GM03348 (cell line): ENCODE measurements at regions not wholly inside any gene's neighbourhood (a gene's known extent, or its start where the extent isn't known, plus 50 kb on each side); places are given as distances from the start of the nearest gene placed in this dataset.
A peak's percentile ranks its signal among the peaks of the same experiment; 100 is the strongest.
"Not testable (repeated sequence)": the region's sequence is repeated elsewhere in the genome, so short reads cannot be mapped to it uniquely, and the experiment has no call there.

Source experiments
- DNase-seq: peaks from one replicate; pipeline ENCODE4 v3.0.0; 2012; ENCODE audit warnings: low spot score

DNA sequence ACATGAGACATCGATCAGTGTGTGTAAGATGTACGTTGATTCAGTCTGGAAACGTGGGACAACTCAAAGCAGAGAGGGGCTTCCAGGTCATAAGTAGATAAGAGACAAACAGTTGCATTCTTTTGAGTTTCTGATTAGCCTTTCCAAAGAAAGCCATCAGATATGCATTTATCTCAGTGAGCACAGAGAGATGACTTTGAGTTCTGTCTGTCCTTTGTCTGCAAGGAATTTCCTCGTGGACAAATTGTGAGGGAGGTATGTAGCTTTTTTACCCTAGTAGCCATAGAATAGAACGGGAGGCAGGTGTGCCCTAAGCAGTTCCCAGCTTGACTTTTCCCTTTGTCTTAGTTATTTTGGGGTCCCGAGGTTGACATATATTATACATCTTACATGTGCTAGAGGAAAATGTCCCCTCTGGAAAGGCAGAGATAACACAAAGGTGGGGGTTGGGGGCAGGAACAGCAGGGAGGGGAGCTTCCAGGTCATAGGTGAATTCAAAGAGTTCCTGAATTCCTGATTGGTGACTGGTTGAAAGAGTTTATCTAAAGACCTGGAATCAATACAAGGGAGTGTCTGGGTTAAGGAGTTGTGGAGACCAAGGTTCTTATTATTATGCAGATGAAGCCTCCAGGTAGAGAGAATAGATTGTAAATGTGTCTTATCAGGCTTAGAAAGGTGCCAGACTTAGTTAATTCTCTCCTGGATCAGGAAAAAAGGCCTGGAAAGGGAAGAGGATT, 237.0 kb downstream of the NFATC2 start:
- no peak for DNase-seq

- DNase-seq: no peak
These were observed 238.5 kb downstream of the NFATC2 start for GRCh38 chr20:51303731-51304670.

DNA sequence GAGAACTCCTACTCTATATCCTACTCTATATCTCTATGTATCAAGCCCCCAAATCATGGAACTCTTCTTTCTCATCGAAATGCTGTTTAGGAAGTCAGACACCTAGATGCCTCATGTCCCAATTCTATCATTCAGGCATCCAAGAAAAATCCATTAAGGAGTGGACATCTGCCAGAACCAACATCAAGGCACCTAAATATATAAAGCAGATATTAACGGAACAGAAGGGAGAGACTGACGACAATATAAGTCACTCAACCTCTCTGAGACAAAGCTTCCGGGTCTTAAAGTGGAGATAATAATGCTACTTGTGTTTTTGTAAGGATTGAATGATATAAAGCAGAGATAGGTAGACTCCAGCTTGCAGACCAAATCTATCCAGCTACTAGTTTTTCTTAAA, 241.5 kb downstream of the NFATC2 start:
- DNase-seq: no peak

DNA sequence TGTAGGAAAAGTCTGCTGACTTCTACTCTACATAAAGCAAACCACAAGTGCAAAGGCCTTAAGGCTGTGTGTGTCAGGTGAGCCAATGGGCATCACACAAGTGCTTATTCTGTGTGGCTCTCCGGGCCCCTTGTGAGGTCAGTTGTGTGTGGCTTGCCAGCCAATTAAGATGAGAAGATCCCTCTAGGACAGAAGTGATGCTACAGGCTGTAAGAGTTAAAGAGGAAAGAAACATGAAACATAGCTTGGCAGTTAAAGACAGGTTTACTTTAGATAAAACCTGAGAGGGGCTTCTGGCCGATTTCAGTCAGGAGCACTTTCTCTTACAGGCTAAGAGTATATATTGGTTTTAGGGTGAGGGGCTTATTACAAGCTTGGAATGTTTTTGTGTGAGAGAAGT, 242.4 kb downstream of the NFATC2 start:
- no peak for DNase-seq

DNA sequence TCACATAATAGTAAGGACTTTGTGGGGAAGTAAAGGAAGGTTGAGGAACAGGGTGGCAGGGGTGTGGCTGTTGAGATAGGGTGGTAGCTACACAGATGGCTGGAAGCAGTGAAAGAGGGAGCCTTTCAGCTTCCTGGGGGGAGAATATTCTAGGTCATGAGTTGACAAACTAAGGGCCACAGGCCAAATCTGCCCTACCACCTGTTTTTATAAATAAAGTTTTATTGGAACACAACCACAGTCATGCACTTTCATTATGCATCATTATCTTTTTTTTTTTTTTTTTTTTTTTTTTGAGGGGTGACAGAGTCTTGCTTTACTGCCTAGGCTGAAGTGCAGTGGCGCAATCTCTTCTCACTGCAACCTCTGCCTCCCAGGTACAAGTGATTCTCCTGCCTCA, 243.1 kb downstream of the NFATC2 start:
- no peak for DNase-seq

- no peak for DNase-seq
These were observed 244.3 kb downstream of the NFATC2 start for GRCh38 chr20:51298141-51298749.

DNA sequence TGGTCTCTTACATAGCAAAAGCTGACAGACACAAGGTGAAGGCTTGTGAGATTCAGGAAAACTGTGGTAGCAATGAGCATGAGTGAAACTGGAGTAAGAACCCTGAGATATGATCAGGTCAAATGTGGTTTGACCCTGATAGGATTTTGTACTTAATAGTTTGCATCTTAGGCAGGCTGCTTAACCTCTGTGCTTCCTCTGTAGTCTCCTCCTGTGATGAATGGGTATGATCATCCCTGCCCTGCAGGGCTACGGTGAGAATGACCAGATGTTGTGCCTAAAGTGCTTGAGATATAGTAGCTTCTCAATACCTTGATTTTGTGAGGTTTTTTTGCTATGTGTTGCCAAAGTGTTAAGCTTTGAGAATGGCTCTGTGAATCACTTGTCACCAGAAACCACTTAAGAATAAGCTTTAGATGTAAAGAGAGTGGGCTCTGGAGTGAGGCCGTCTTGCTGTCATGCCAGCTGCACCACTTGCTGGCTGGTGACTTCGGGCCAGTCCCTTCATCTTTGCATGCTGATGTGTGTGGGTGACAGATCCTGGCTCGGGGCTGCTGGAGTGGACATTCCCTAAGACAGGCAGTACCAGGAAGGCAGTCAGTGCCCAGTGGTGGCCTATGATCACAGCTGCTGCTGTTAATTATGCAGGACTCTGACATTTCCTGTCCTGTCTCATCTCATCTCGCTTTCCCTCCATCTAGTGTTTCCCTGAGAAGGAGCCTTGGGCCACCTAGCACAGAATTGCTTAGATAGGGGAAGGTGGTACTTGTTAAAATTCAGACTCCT, 254.7 kb downstream of the NFATC2 start:
- DNase-seq: no peak

DNA sequence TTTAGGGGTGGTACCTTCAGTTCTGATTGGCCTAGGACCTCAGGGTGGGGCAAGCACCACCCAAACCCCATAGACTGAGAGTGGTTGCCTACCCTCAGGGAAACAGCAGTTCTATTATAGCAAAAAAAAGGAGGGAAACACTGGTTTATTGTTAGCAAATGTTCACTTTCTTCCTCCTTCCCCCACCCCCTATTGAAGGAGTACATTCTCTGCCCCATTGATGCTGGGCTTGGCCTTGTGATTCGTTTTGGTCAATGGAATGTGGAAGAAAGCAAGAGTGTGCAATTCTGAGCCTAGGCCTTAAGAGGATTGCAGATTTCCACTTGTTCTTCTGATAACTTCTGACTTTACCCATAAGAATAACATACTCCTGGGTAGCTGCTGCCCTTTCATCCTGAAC, 255.8 kb downstream of the NFATC2 start:
- DNase-seq: no peak

- DNase-seq: no peak
These were observed 256.8 kb downstream of the NFATC2 start for GRCh38 chr20:51285684-51286083.

- DNase-seq: no peak
These were observed 257.6 kb downstream of the NFATC2 start for GRCh38 chr20:51284871-51285270.

DNA sequence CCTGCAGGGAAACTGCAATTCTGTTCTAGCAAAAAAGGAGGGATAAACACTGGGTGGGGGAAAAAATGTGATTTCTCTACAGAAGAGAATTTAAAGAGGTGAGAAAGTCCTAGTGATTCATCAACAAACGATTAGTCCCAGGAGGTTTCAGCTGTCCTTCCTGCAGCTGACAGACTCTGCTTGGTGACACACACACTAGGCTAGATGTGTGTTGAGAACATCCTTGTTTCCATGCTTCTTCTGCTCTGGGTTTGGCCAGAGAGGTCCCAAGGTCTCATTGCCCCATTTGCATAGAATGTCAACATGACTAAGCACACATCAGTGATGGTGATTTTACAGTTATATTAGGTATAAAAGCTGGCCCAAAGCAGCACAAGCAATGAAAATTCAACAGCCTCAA, 258.3 kb downstream of the NFATC2 start:
- DNase-seq: no peak

DNA sequence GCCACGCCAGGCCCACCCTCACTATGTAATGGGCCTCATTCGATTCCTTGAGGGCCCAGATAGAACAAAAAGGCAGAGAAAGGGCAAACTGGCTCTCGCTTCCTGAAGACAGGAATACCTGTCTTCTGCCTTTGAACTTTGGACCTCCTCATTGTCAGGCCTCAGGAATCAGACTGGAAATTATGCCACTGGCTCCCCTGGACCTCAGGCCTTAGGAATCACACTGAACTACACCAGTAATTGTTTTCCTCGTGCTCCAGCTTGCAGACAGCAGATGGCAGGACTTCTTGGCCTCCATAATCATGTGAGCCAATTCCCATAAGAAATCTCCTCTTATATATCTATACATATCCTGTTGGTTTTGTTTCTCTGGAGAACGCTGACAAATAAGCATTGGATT, 258.6 kb upstream of the KCNG1 start:
- DNase-seq: no peak

DNA sequence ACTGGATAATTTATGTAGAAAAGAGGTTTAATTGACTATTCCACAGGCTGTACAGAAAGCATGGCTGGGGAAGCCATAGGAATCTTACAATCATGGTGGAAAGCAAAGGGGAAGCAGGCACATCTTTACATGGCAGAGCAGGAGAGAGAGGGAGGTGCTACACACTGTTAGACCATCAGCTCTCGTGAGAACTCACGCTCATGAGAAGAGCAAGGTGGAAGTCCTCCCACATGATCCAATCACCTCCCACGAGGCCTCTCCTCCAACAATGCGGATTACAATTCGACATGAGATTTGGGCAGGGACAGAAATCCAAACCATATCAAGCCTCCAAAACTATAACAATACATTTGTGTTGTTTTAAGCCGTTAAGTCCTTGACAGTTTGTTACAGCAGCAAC, 257.1 kb upstream of the KCNG1 start:
- no peak for DNase-seq

DNA sequence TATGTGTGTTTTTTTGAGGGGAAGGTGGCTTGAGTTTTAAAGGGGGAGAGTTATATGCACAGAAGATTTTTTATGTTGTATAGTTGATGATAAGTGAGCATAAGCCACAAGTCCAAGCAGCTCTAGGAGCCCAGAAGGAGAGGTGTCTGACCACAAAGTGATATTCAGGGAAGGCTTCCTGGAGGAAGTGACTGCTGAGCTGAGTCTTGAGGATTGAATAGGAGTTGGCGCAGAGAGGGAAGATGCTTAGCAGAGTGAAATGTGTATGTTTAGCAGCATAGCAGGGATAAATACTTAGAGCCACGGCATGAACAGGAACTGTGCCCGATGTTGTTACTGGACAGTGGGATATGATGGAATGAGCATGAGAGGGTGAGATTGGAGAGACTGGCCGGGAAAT, 255.1 kb upstream of the KCNG1 start:
- no peak for DNase-seq

GRCh38 chr20:51276296-51276695, 253.4 kb upstream of the KCNG1 start:
- DNase-seq: no peak

GRCh38 chr20:51275826-51276225, 252.9 kb upstream of the KCNG1 start:
- DNase-seq: peak; percentile 62

- no peak for DNase-seq
These were observed 252.3 kb upstream of the KCNG1 start for GRCh38 chr20:51275181-51275580.

GRCh38 chr20:51272401-51272800, 249.5 kb upstream of the KCNG1 start:
- DNase-seq: no peak

DNA sequence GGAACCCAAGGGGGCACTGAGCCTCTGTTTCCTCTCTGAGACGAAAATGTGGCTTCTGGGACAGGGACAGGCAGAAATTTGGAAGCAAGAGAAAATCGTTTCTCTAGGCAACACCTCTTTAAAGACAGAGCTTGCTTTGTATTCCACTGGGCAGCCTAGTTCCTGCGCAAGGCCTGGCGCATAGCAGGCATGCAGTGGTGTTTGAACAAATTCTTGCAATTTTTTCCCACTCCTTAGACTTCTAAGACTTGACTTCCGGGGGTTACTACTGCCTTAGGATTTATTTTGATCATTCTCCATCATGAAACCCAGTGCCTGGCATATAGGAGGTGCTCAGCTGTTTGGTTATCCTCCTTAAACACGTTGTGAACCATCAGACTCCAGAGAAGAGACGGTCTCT, 249.0 kb upstream of the KCNG1 start:
- DNase-seq: no peak

DNA sequence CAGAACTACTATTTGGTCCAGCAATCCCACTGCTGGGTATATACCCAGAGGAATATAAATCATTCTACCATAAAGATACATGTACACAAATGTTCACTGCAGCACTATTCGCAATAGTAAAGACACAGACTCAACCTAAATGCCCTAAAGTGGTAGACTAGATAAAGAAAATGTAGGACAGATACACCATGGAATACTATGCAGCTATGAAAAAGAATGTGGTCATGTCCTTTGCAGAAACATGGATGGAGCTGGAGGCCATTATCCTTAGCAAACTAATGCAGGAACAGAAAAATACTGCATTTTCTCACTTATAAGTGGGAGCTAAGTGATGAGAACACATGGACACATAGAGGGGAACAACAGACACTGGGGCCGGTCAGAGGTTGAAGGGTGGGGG, 248.4 kb upstream of the KCNG1 start:
- not testable (repeated sequence) for DNase-seq

DNA sequence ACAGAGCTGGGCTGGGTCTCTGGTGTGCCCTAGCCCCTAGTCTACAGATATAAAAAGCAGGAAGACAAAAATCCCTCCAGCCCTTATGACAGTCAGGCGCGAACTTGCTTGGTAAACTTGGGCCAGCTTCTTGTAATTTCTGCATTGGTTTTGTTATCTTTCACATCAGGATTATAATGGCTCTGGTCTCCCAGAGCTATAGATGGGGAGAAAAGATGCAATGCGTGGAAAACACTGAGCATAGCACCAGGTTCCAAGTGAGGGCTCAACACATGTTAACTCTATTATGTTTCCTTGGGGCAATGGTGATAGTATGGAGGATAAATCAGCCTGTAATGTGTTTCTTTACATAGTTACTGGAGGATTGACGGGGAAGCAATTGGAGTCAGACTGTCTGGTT, 246.8 kb upstream of the KCNG1 start:
- no peak for DNase-seq

DNA sequence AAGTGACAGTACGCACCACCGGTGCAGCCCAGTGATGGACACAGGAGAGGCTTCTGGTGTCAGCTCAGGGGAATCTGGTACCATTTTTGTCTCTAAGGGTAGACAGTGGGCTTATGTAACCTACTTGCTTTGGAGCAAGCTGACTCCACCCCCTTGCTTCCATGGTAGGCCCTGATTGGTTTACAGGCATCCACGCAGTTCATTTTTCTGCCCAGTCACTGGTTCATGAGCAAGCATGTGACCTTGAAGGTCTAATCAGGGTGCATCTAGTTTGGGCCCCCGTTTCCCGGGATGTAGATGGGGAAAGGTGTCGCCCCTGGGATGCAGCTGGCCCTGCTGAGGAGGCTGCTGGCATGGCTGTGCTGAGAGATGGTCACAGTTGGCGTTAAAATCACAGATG, 244.8 kb upstream of the KCNG1 start:
- no peak for DNase-seq
